Neutrophil (primary cell): ENCODE measurements at regions not wholly inside any gene's neighbourhood (a gene's known extent, or its start where the extent isn't known, plus 50 kb on each side); places are given as distances from the start of the nearest gene placed in this dataset.

Experiments
- H3K27ac ChIP-seq: fragments of 200-600 bp; sonication (generic); 2 replicates; pipeline ENCODE4 v1.5.1; 2016; ENCODE audit warnings: mild to moderate bottlenecking, moderate library complexity
- H3K27me3 ChIP-seq: fragments of 200-600 bp; sonication (generic); 2 replicates; pipeline ENCODE4 v1.6.0; 2016; ENCODE audit warnings: mild to moderate bottlenecking
- H3K36me3 ChIP-seq: fragments of 200-600 bp; sonication (generic); 2 replicates; pipeline ENCODE4 v1.5.1; 2017
- H3K4me1 ChIP-seq, 2 experiments: fragments of 200-600 bp in 1 of 2; sonication (generic) in 1 of 2; 1 replicate in 1 of 2; 2 replicates in 1 of 2; pipeline versions ENCODE4 v1.5.1 to v1.6.1; 2013 to 2016; ENCODE audit warnings: low read depth in 1 of 2, low read length in 1 of 2, mild to moderate bottlenecking in 1 of 2, moderate library complexity in 1 of 2; ENCODE audit not compliant: control insufficient read depth in 1 of 2, insufficient read depth in 1 of 2
- H3K4me3 ChIP-seq, 2 experiments: fragments of 200-600 bp in 1 of 2; sonication (generic) in 1 of 2; 1 replicate in 1 of 2; 2 replicates in 1 of 2; pipeline ENCODE4 v1.5.1; 2013 to 2016; ENCODE audit warnings: low read depth in 1 of 2, low read length in 1 of 2, mild to moderate bottlenecking in 1 of 2, moderate library complexity in 1 of 2
- H3K9me3 ChIP-seq: fragments of 200-600 bp; sonication (generic); 2 replicates; pipeline ENCODE4 v1.5.1; 2016
- CTCF ChIP-seq: fragments of 200-600 bp; sonication (generic); IDR thresholded peaks from 2 replicates; pipeline ENCODE4 v1.5.1; 2016; ENCODE audit warnings: antibody characterized with exemption

- Histone ChIP-seq H3K4me1 (peaks cover 7 to 8% of the 10 kb centered on the region in 2 experiments), H3K27me3 (no peaks in the 10 kb centered on the region), H3K36me3 (no peaks in the 10 kb centered on the region), H3K9me3 (no peaks in the 10 kb centered on the region), H3K27ac (no peak overlapping the region), H3K4me3 (no peak overlapping the region)
- no peak for TF ChIP-seq CTCF
Measured at GRCh38 chr2:101524806-101525430, 50.0 kb upstream of the RFX8 start.
